Astrocyte (in vitro differentiated cells and primary cell): ENCODE measurements at regions not wholly inside any gene's neighbourhood (a gene's known extent, or its start where the extent isn't known, plus 50 kb on each side); places are given as distances from the start of the nearest gene placed in this dataset.

Experiments
- CTCF ChIP-seq: IDR thresholded peaks from 2 replicates; pipeline ENCODE4 v1.5.1; 2011; ENCODE audit warnings: low read depth, mild to moderate bottlenecking, inconsistent platforms, low read length, moderate library complexity; ENCODE audit not compliant: insufficient read depth
- EZH2 ChIP-seq: IDR thresholded peaks from 2 replicates; pipeline ENCODE4 v1.6.1; 2012; ENCODE audit warnings: mild to moderate bottlenecking, low read length, inconsistent platforms; ENCODE audit not compliant: insufficient read depth

- TF ChIP-seq CTCF (no peak), EZH2 (no peak)
Measured at GRCh38 chr4:159042097-159042605, 60.7 kb upstream of the RAPGEF2 start.
